HG03103 (cell line): ENCODE measurements at regions not wholly inside any gene's neighbourhood (a gene's known extent, or its start where the extent isn't known, plus 50 kb on each side); places are given as distances from the start of the nearest gene placed in this dataset.

ENCODE experiments used
- ATAC-seq: cut with Tn5 transposase; IDR thresholded peaks from one replicate; pipeline ENCODE4 v1.9.1; 2021; ENCODE audit warnings: low read depth; ENCODE audit not compliant: unreplicated experiment

GRCh38 chr1:58861506-58861905 lies 77.7 kb upstream of the JUN start:
- ATAC-seq = no peak

GRCh38 chr1:58862728-58863385 lies 79.0 kb upstream of the JUN start:
- ATAC-seq = no peak

GRCh38 chr1:58864654-58865053 lies 80.8 kb upstream of the JUN start:
- no peak for ATAC-seq

- ATAC-seq = no peak
These were observed 82.7 kb upstream of the JUN start for GRCh38 chr1:58866578-58866977.

GRCh38 chr1:58869638-58870297 lies 85.9 kb upstream of the JUN start:
- no peak for ATAC-seq

- no peak for ATAC-seq
These were observed 86.4 kb upstream of the JUN start for GRCh38 chr1:58870298-58870676.

- ATAC-seq = no peak
These were observed 90.5 kb upstream of the JUN start for GRCh38 chr1:58874342-58874741.

- no peak for ATAC-seq
These were observed 91.2 kb upstream of the JUN start for GRCh38 chr1:58874757-58875755.

- no peak for ATAC-seq
These were observed 95.6 kb upstream of the JUN start for GRCh38 chr1:58879464-58879863.

GRCh38 chr1:58880592-58880991 lies 96.7 kb upstream of the JUN start:
- ATAC-seq = no peak

GRCh38 chr1:58881471-58881994 lies 97.7 kb upstream of the JUN start:
- no peak for ATAC-seq

- no peak for ATAC-seq
These were observed 98.6 kb upstream of the JUN start for GRCh38 chr1:58882322-58882948.

GRCh38 chr1:58883037-58883887 lies 99.4 kb upstream of the JUN start:
- ATAC-seq = no peak

GRCh38 chr1:58883888-58884482 lies 100.1 kb upstream of the JUN start:
- no peak for ATAC-seq

GRCh38 chr1:58884706-58885661 lies 101.1 kb upstream of the JUN start:
- ATAC-seq = no peak

GRCh38 chr1:58885998-58886397 lies 102.2 kb upstream of the JUN start:
- ATAC-seq = no peak

GRCh38 chr1:58886611-58887010 lies 102.8 kb upstream of the JUN start:
- ATAC-seq = no peak

GRCh38 chr1:58887059-58887458 lies 103.2 kb upstream of the JUN start:
- ATAC-seq = no peak
